H1 (cell line): ENCODE measurements at regions not wholly inside any gene's neighbourhood (a gene's known extent, or its start where the extent isn't known, plus 50 kb on each side); places are given as distances from the start of the nearest gene placed in this dataset.

Experiments
- BCL11A ChIP-seq, 2 experiments: IDR thresholded peaks; one replicate each; pipeline ENCODE4 v1.6.1; 2011; ENCODE audit warnings: low read depth in 2 of 2, low read length in 2 of 2, mild to moderate bottlenecking in 2 of 2
- CBX8 ChIP-seq: fragments of 300-800, 300-1000 bp; sonication (generic); IDR thresholded peaks from 2 replicates; pipeline ENCODE4 v1.7.1; 2016; ENCODE audit warnings: low read depth, low read length, borderline replicate concordance
- SAP30 ChIP-seq: fragments of 300-600 bp; sonication (generic); IDR thresholded peaks from 2 replicates; pipeline ENCODE4 v1.7.1; 2012; ENCODE audit warnings: low read length, moderate library complexity, mild to moderate bottlenecking, inconsistent platforms; ENCODE audit not compliant: insufficient read depth, insufficient replicate concordance
- SIRT6 ChIP-seq: IDR thresholded peaks from one replicate; pipeline ENCODE4 v1.7.1; 2012; ENCODE audit warnings: low read length, inconsistent platforms
- TF ChIP-seq, protein P1 (sequence below): fragments of 300-600 bp; sonication (generic); IDR thresholded peaks from 2 replicates; pipeline ENCODE4 v1.7.1; 2012; ENCODE audit warnings: low read length, moderate library complexity, mild to moderate bottlenecking, inconsistent platforms; ENCODE audit not compliant: insufficient replicate concordance
- TF ChIP-seq, protein P2 (sequence below), 3 experiments: IDR thresholded peaks; 1 replicate in 2 of 3; 2 replicates in 1 of 3; pipeline versions ENCODE4 v1.5.1 to v1.6.1; 2011; ENCODE audit warnings: low read length in 3 of 3, mild to moderate bottlenecking in 3 of 3, inconsistent platforms in 2 of 3, low read depth in 1 of 3, moderate library complexity in 1 of 3; ENCODE audit not compliant: insufficient read depth in 1 of 3; ENCODE audit errors: control extremely low read depth in 1 of 3

DNA sequence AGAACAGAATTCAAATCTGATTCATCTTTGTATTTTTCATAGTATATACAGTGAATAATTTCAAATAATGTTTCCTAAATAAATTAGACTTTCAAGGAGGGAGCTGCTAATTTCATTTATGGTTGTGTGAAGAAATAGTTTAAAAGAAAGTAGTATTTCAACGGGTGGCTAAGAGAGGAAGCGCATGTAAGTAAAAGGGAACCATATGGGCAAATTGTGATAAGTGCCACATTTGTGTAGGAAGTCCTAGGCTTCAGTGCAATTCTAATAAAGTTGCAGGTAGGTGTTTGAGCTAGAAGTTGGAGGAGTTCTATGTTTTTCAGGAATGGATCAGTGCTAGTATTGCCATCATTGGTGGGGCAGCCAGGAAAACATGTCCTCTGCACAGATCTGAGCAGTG, 178.8 kb upstream of the PRDM1 start (continued):
- TF ChIP-seq, protein P1, sequence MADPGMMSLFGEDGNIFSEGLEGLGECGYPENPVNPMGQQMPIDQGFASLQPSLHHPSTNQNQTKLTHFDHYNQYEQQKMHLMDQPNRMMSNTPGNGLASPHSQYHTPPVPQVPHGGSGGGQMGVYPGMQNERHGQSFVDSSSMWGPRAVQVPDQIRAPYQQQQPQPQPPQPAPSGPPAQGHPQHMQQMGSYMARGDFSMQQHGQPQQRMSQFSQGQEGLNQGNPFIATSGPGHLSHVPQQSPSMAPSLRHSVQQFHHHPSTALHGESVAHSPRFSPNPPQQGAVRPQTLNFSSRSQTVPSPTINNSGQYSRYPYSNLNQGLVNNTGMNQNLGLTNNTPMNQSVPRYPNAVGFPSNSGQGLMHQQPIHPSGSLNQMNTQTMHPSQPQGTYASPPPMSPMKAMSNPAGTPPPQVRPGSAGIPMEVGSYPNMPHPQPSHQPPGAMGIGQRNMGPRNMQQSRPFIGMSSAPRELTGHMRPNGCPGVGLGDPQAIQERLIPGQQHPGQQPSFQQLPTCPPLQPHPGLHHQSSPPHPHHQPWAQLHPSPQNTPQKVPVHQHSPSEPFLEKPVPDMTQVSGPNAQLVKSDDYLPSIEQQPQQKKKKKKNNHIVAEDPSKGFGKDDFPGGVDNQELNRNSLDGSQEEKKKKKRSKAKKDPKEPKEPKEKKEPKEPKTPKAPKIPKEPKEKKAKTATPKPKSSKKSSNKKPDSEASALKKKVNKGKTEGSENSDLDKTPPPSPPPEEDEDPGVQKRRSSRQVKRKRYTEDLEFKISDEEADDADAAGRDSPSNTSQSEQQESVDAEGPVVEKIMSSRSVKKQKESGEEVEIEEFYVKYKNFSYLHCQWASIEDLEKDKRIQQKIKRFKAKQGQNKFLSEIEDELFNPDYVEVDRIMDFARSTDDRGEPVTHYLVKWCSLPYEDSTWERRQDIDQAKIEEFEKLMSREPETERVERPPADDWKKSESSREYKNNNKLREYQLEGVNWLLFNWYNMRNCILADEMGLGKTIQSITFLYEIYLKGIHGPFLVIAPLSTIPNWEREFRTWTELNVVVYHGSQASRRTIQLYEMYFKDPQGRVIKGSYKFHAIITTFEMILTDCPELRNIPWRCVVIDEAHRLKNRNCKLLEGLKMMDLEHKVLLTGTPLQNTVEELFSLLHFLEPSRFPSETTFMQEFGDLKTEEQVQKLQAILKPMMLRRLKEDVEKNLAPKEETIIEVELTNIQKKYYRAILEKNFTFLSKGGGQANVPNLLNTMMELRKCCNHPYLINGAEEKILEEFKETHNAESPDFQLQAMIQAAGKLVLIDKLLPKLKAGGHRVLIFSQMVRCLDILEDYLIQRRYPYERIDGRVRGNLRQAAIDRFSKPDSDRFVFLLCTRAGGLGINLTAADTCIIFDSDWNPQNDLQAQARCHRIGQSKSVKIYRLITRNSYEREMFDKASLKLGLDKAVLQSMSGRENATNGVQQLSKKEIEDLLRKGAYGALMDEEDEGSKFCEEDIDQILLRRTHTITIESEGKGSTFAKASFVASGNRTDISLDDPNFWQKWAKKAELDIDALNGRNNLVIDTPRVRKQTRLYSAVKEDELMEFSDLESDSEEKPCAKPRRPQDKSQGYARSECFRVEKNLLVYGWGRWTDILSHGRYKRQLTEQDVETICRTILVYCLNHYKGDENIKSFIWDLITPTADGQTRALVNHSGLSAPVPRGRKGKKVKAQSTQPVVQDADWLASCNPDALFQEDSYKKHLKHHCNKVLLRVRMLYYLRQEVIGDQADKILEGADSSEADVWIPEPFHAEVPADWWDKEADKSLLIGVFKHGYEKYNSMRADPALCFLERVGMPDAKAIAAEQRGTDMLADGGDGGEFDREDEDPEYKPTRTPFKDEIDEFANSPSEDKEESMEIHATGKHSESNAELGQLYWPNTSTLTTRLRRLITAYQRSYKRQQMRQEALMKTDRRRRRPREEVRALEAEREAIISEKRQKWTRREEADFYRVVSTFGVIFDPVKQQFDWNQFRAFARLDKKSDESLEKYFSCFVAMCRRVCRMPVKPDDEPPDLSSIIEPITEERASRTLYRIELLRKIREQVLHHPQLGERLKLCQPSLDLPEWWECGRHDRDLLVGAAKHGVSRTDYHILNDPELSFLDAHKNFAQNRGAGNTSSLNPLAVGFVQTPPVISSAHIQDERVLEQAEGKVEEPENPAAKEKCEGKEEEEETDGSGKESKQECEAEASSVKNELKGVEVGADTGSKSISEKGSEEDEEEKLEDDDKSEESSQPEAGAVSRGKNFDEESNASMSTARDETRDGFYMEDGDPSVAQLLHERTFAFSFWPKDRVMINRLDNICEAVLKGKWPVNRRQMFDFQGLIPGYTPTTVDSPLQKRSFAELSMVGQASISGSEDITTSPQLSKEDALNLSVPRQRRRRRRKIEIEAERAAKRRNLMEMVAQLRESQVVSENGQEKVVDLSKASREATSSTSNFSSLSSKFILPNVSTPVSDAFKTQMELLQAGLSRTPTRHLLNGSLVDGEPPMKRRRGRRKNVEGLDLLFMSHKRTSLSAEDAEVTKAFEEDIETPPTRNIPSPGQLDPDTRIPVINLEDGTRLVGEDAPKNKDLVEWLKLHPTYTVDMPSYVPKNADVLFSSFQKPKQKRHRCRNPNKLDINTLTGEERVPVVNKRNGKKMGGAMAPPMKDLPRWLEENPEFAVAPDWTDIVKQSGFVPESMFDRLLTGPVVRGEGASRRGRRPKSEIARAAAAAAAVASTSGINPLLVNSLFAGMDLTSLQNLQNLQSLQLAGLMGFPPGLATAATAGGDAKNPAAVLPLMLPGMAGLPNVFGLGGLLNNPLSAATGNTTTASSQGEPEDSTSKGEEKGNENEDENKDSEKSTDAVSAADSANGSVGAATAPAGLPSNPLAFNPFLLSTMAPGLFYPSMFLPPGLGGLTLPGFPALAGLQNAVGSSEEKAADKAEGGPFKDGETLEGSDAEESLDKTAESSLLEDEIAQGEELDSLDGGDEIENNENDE: no peak
- TF ChIP-seq CBX8 (no peak), SIRT6 (no peak), SAP30 (no peak), BCL11A (IDR thresholded peaks at IDR 0.05; ENCODE audit: low read depth in 2 of 2, low read length in 2 of 2) (no peak)
- TF ChIP-seq, protein P2, sequence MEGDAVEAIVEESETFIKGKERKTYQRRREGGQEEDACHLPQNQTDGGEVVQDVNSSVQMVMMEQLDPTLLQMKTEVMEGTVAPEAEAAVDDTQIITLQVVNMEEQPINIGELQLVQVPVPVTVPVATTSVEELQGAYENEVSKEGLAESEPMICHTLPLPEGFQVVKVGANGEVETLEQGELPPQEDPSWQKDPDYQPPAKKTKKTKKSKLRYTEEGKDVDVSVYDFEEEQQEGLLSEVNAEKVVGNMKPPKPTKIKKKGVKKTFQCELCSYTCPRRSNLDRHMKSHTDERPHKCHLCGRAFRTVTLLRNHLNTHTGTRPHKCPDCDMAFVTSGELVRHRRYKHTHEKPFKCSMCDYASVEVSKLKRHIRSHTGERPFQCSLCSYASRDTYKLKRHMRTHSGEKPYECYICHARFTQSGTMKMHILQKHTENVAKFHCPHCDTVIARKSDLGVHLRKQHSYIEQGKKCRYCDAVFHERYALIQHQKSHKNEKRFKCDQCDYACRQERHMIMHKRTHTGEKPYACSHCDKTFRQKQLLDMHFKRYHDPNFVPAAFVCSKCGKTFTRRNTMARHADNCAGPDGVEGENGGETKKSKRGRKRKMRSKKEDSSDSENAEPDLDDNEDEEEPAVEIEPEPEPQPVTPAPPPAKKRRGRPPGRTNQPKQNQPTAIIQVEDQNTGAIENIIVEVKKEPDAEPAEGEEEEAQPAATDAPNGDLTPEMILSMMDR (IDR thresholded peaks at IDR 0.05; ENCODE audit: control extremely low read depth in 1 of 3, insufficient read depth in 1 of 3, low read depth in 1 of 3, low read length in 3 of 3): no peak
- TF ChIP-seq, all 59 proteins: peak for 0
